Uterus (tissue), 3 donors: ENCODE measurements at regions not wholly inside any gene's neighbourhood (a gene's known extent, or its start where the extent isn't known, plus 50 kb on each side); places are given as distances from the start of the nearest gene placed in this dataset.

ENCODE experiments used
- DNase-seq, 2 donors: peaks; one replicate each; pipeline ENCODE4 v3.0.0-alpha.2; 2019 to 2020
- H3K27ac ChIP-seq, 2 donors: fragments of 200-600 bp; sonication (generic); 1 replicate in 1 of 2; 2 replicates in 1 of 2; pipeline ENCODE4 v1.5.1; 2016 to 2018
- H3K27me3 ChIP-seq, 2 donors: fragments of 200-600 bp; sonication (generic); one replicate each; pipeline ENCODE4 v1.5.1; 2018 to 2019; ENCODE audit warnings: control low read depth in 1 of 2
- H3K36me3 ChIP-seq, 2 donors: fragments of 200-600 bp; sonication (generic); one replicate each; pipeline ENCODE4 v1.5.1; 2019; ENCODE audit warnings: control low read depth in 1 of 2
- H3K4me1 ChIP-seq, 2 donors: fragments of 200-600 bp; sonication (generic); one replicate each; pipeline ENCODE4 v1.5.1; 2018 to 2019; ENCODE audit warnings: control low read depth in 1 of 2
- H3K4me3 ChIP-seq, 2 donors: fragments of 200-600 bp; sonication (generic); 1 replicate in 1 of 2; 2 replicates in 1 of 2; pipeline ENCODE4 v1.5.1; 2018 to 2019; ENCODE audit warnings: mild to moderate bottlenecking in 1 of 2
- H3K9me3 ChIP-seq, 2 donors: fragments of 200-600 bp; sonication (generic); one replicate each; pipeline ENCODE4 v1.5.1; 2019; ENCODE audit warnings: control low read depth in 1 of 2
- CTCF ChIP-seq, 4 experiments: fragments of 200-600 bp in 2 of 4; fragments of 450-650 bp in 2 of 4; sonication (generic) in 2 of 4; IDR thresholded peaks; one replicate each; pipeline ENCODE4 v1.5.1; 2016 to 2019; ENCODE audit warnings: antibody characterized with exemption in 4 of 4, mild to moderate bottlenecking in 2 of 4, moderate library complexity in 1 of 4
- POLR2A ChIP-seq, 2 donors: fragments of 450-650 bp; IDR thresholded peaks; one replicate each; pipeline ENCODE4 v1.6.1; 2016; ENCODE audit warnings: antibody characterized with exemption in 2 of 2, mild to moderate bottlenecking in 1 of 2, moderate library complexity in 1 of 2
- intact Hi-C: fragments of 100-400 bp; cut with DNase I; formaldehyde crosslinking; loops from one replicate; pipeline ENCODE4 v1.15.1; 2023; ENCODE audit warnings: low total_unique reads
- donor health status: DM: yes; HTN: yes; CAD: no.

- TF ChIP-seq CTCF (IDR thresholded peaks at IDR 0.05): no peak
- no peak for TF ChIP-seq POLR2A (IDR thresholded peaks at IDR 0.05)
- no peaks in the 10 kb centered on the region for H3K36me3 ChIP-seq
- no peaks in the 10 kb centered on the region for H3K27me3 ChIP-seq
- H3K27ac ChIP-seq: no peak overlapping the region
- H3K9me3 ChIP-seq: no peaks in the 10 kb centered on the region
- no peak overlapping the region for H3K4me3 ChIP-seq
- intact Hi-C loops: no loop called here
- H3K4me1 ChIP-seq: no peaks in the 10 kb centered on the region
- no peak for DNase-seq
Measured at GRCh38 chr5:58149746-58150145, 310.1 kb downstream of the PLK2 start.

- intact Hi-C loops: no loop called here
- Histone ChIP-seq H3K9me3 (no peaks in the 10 kb centered on the region), H3K27ac (no peak overlapping the region), H3K4me1 (no peaks in the 10 kb centered on the region), H3K4me3 (no peak overlapping the region), H3K36me3 (no peaks in the 10 kb centered on the region), H3K27me3 (no peaks in the 10 kb centered on the region)
- TF ChIP-seq CTCF (IDR thresholded peaks at IDR 0.05) (no peak), POLR2A (IDR thresholded peaks at IDR 0.05) (no peak)
- DNase-seq: no peak
Measured at GRCh38 chr5:58149345-58149744, 310.5 kb downstream of the PLK2 start.

- intact Hi-C loops: no loop called here
- TF ChIP-seq POLR2A (IDR thresholded peaks at IDR 0.05): no peak
- no peaks in the 10 kb centered on the region for H3K4me1 ChIP-seq
Measured at GRCh38 chr5:58148254-58148775, 311.6 kb downstream of the PLK2 start.

GRCh38 chr5:58145397-58145934 is 314.4 kb downstream of the PLK2 start:
- no peaks in the 10 kb centered on the region for H3K4me1 ChIP-seq
- H3K27ac ChIP-seq: no peak overlapping the region
- TF ChIP-seq POLR2A (IDR thresholded peaks at IDR 0.05) (no peak), CTCF (IDR thresholded peaks at IDR 0.05) (no peak)
- H3K36me3 ChIP-seq: no peaks in the 10 kb centered on the region
- H3K9me3 ChIP-seq: no peaks in the 10 kb centered on the region
- intact Hi-C loops: no loop called here
- no peak for DNase-seq
- H3K4me3 ChIP-seq: no peak overlapping the region
- H3K27me3 ChIP-seq: no peaks in the 10 kb centered on the region

More at GRCh38 chr5:58148254-58148775, 311.6 kb downstream of the PLK2 start:
- no peaks in the 10 kb centered on the region for H3K36me3 ChIP-seq
- DNase-seq: no peak
- H3K27ac ChIP-seq: no peak overlapping the region
- no peaks in the 10 kb centered on the region for H3K27me3 ChIP-seq
- no peak overlapping the region for H3K4me3 ChIP-seq
- H3K9me3 ChIP-seq: no peaks in the 10 kb centered on the region

- no peak for DNase-seq
- Histone ChIP-seq H3K4me3 (no peak overlapping the region), H3K27ac (no peak overlapping the region), H3K4me1 (no peaks in the 10 kb centered on the region), H3K27me3 (no peaks in the 10 kb centered on the region), H3K36me3 (no peaks in the 10 kb centered on the region), H3K9me3 (no peaks in the 10 kb centered on the region)
- intact Hi-C loops: no loop called here
- TF ChIP-seq CTCF (IDR thresholded peaks at IDR 0.05) (no peak), POLR2A (IDR thresholded peaks at IDR 0.05) (no peak)
Measured at GRCh38 chr5:58143727-58144126, 316.2 kb downstream of the PLK2 start.

- H3K4me1 ChIP-seq: no peaks in the 10 kb centered on the region
- H3K9me3 ChIP-seq: no peaks in the 10 kb centered on the region
- H3K4me3 ChIP-seq: no peak overlapping the region
- H3K27me3 ChIP-seq: no peaks in the 10 kb centered on the region
- no peak for DNase-seq
- no peak for TF ChIP-seq POLR2A (IDR thresholded peaks at IDR 0.05)
- TF ChIP-seq CTCF (IDR thresholded peaks at IDR 0.05): no peak
- intact Hi-C loops: no loop called here
- no peaks in the 10 kb centered on the region for H3K36me3 ChIP-seq
- no peak overlapping the region for H3K27ac ChIP-seq
Measured at GRCh38 chr5:58143181-58143580, 316.7 kb downstream of the PLK2 start.
